Gastrocnemius medialis (tissue), 4 donors: ENCODE measurements at regions not wholly inside any gene's neighbourhood (a gene's known extent, or its start where the extent isn't known, plus 50 kb on each side); places are given as distances from the start of the nearest gene placed in this dataset.

Experiments used
- CTCF ChIP-seq, 5 experiments: fragments of 450-650 bp in 3 of 5; fragments of 200-600 bp in 2 of 5; sonication (generic) in 2 of 5; IDR thresholded peaks in 4 of 5; conservative IDR thresholded peaks in 1 of 5; 1 replicate in 4 of 5; 2 replicates in 1 of 5; pipeline ENCODE4 v1.5.1; 2016 to 2019; ENCODE audit warnings: antibody characterized with exemption in 5 of 5, mild to moderate bottlenecking in 3 of 5, moderate library complexity in 3 of 5
- POLR2A ChIP-seq, 2 donors: fragments of 450-650 bp; IDR thresholded peaks; one replicate each; pipeline ENCODE4 v1.6.1; 2017; ENCODE audit warnings: antibody characterized with exemption in 2 of 2, mild to moderate bottlenecking in 2 of 2, moderate library complexity in 2 of 2

- TF ChIP-seq CTCF (IDR thresholded peaks at IDR 0.05 in 4 of 5, conservative IDR thresholded peaks at IDR 0.05 in 1 of 5) (no peak), POLR2A (IDR thresholded peaks at IDR 0.05) (no peak)
Observed at GRCh38 chr13:59442461-59442860, 721.3 kb downstream of the DIAPH3 start.
